ENCODE measurements at regions not wholly inside any gene's neighbourhood (a gene's known extent, or its start where the extent isn't known, plus 50 kb on each side); places are given as distances from the start of the nearest gene placed in this dataset.
"Not testable (repeated sequence)": the region's sequence is repeated elsewhere in the genome, so short reads cannot be mapped to it uniquely, and the experiment has no call there.

DNA sequence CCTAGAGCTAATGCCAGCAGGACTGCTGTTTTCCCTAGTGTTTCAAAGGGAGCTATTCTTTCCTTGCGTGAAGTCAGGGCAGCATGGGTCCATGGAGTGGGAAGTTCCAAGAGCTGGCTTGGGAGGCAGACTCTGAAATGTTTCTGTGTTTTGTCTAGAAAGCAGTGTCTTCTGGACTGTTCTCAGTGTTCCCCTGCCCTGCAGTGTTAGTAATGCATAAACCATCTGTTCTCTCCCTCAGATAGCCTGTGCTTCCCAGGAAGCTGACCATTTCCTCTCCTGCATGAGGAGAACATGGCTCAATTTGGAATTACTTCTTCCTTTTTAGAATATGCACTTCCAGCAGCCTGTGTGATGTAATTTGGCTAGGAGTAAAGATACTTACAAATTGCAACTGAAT is 116.7 kb upstream of the CXCL13 start:
- no peak for DNase-seq (ENCODE audit: low spot score)

DNA sequence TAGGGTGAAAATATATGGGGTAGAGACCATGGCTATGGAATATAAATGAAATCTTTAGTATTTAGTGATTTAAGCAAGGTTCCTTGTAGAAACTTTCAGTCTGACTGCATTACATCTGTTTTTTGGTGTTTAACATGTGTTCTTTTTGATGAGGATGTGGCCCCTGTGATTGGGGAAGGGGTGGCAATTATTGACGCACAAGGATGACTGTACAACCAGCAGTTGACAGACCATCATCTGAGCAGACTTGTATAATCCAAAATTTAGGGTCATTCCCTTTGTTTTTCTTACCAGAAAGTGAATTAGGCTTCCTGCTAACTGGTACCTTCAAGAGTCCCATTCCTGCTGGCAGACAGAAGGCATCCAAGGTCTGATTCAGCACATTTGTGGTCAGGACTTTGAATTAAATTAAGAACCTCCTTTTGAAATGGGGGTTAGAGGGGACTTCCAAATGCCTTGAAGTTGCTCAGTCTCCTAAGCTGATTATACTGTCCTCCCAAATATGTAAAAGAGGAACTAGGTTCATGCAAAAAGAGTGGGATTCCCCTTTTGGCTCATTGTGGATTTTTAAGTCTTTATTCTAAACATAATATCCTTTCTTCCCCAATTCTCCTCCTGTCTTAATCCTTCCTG is 112.4 kb upstream of the CXCL13 start:
- intact Hi-C loops (cut with DNase I): no loop called here
- no peak for DNase-seq (ENCODE audit: low spot score)

More for the DNA sequence above, 116.7 kb upstream of the CXCL13 start:
- intact Hi-C loops (cut with DNase I): no loop called here

DNA sequence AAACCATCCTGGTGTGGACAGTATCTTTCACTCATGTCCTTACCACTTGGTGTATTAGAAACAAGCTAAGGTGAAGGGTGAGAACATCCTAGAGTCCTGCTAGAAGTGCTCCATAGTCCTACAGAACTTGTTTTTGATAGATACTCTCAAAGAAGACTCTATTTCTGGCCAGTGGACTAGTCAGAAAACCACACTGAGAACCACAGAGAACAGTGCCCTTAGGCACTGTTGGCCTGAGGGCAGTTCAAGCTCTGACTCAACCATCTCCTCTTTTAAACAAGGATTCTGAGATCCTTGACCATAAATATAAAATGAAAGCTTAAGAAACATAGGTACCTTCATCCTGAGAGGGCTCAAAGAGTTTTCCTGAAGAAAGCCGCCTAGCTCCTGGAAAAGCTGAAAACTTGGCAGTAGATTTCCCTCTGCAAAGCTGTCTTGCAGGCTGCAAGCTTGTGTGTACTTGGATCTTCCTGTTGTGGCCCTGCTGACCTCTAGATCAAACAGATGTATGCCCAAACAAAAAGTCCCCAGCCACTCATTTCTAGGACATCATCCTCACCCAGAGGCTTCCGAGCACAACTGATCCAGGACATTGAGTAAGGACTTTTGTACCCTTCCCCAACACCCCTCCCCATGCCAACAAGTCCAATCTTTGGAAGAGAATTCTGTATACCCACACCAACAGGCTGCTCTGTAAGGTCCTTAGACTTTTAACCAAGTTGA is 111.6 kb upstream of the CXCL13 start:
- DNase-seq (ENCODE audit: low spot score): no peak
- intact Hi-C loops (cut with DNase I): no loop called here

- intact Hi-C loops (cut with DNase I): no loop called here
- DNase-seq (ENCODE audit: low spot score): no peak
Observed at GRCh38 chr4:77496457-77496856, 109.2 kb upstream of the CXCL13 start.

DNA sequence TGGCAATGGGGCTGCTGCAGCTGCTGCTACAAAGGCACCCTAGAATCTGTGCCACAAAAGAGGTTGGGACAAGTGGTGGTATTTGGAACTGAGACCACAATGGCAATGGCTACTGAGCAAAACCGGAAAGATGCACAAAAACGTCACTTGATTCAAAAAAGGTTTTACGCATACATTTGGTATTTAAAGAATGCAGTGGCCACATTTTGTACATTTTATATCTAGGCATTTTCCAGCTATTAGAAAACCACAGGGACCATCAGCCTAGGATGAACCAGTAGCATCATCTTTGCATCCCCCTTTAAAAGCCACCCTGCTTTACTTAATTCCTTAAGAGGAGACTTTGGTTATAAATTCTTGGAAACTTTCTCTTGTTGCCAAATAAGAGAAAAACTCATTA is 104.8 kb upstream of the CXCL13 start:
- intact Hi-C loops (cut with DNase I): no loop called here
- DNase-seq (ENCODE audit: low spot score): no peak

GRCh38 chr4:77501240-77501639 is 104.4 kb upstream of the CXCL13 start:
- DNase-seq (ENCODE audit: low spot score): no peak
- intact Hi-C loops (cut with DNase I): no loop called here

DNA sequence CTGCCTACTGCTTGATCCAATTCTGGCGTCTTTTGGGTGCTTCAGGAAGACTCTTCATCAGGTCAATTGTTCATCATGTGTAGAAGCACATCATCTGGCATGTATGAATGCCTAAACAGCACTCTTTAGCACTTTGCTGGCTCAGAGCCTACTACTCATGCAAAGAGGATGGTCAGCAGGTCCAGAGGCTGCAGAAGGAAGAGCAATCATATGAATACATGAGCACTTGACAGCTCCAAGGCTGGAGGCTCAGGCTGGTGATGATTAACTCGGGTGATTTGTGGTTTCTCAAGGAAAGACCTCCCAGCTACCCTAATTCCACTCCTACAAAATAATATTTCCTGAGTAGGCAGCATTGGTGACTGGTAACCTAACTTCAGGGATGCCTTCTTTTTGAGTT is 103.8 kb upstream of the CXCL13 start:
- intact Hi-C loops (cut with DNase I): no loop called here
- DNase-seq (ENCODE audit: low spot score): no peak

DNA sequence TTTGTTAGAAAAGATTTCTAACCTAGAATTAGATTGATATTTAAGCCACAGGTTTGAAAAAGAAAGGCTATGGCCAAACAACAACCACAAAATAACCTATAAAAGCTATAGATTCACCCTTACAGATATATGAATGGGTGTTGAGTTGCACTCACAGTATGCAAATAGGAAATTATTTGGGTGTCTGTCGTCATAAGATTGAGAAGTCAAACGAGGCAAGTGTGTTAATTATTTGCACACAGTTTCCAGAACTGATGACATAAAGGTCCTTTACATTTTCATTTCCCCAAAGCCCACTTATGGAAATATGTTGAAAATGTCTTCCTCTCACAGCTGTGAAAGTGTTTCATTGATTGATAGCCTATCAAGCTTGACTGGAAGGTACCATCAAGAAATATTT is 101.2 kb upstream of the CXCL13 start:
- intact Hi-C loops (cut with DNase I): no loop called here

GRCh38 chr4:77505275-77505957 is 100.2 kb upstream of the CXCL13 start:
- intact Hi-C loops (cut with DNase I): no loop called here
- DNase-seq (ENCODE audit: low spot score): no peak

More for the DNA sequence above, 101.2 kb upstream of the CXCL13 start:
- no peak for DNase-seq (ENCODE audit: low spot score)

DNA sequence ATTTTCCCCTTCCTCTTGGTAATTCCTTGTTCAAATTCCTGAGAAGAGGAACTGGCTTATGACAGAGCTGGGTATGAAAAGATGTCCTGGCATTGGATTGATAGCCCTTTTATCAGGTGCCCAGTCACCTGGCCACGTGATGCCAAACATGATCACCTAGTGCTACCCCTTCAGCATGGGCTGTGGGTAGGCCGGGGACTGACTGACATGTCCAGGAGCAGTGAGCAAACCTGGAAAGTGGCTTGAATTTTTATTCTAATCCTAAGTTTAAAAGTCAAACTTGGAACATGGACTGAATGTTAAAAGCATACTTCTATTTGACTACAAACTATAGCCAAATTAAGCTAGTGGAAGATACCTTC is 99.7 kb upstream of the CXCL13 start:
- DNase-seq (ENCODE audit: low spot score): no peak
- intact Hi-C loops (cut with DNase I): no loop called here

- intact Hi-C loops (cut with DNase I): no loop called here
- no peak for DNase-seq (ENCODE audit: low spot score)
Observed at GRCh38 chr4:77510367-77510766, 95.3 kb upstream of the CXCL13 start.

GRCh38 chr4:77525538-77525937 is 80.1 kb upstream of the CXCL13 start:
- intact Hi-C loops (cut with DNase I): no loop called here
- no peak for DNase-seq (ENCODE audit: low spot score)

- DNase-seq (ENCODE audit: low spot score); intact Hi-C loops (cut with DNase I): not testable (repeated sequence)
Observed at GRCh38 chr4:77527900-77528299, 77.7 kb upstream of the CXCL13 start.

GRCh38 chr4:77538144-77538543 is 67.5 kb upstream of the CXCL13 start:
- intact Hi-C loops (cut with DNase I): no loop called here
- DNase-seq (ENCODE audit: low spot score): no peak

DNA sequence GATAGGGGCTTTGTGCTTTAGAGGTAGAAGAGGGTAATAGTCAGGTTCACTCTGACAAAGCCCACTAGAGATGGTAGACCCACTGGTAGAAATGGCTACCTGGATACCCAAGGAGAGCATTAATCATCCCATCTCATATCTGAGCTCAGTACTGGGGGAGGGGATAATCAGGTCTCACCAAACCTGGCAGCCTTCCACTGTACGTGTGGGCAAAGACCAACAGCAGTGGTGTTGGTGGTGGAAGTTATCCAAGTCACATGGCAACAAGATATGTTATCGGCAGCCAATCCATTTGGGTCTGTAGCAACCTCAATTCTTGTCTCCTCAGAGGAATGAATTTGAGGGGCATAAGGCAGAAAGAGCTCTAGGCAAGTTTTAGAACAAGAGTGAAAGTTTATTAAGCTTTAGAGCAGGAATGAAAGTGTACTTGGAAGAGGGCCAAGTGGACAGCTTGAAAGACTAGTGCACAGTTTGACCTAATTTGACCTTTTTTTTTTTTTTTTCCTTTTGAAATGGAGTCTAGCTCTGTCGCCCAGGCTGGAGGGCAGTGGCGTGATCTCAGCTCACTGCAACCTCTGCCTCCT is 67.0 kb upstream of the CXCL13 start:
- DNase-seq (ENCODE audit: low spot score): no peak
- intact Hi-C loops (cut with DNase I): no loop called here
